ENCODE measurements at regions not wholly inside any gene's neighbourhood (a gene's known extent, or its start where the extent isn't known, plus 50 kb on each side); places are given as distances from the start of the nearest gene placed in this dataset.

GRCh38 chr11:112735470-112735869, 225.8 kb upstream of the NCAM1 start:
- Histone ChIP-seq H3K4me1 (no peaks in the 10 kb centered on the region), H2AFZ (no peak overlapping the region), H3K4me3 (ENCODE audit: low read depth, low read length) (no peak overlapping the region), H3K4me2 (ENCODE audit: low read length) (no peak overlapping the region), H3K27ac (no peak overlapping the region), H3K27me3 (ENCODE audit: control insufficient read depth, insufficient read depth, low read length) (no peaks in the 10 kb centered on the region), H3K9ac (no peak overlapping the region), H3K79me2 (no peaks in the 10 kb centered on the region), H3K9me3 (ENCODE audit: control insufficient read depth, low read length) (no peaks in the 10 kb centered on the region), H3K36me3 (ENCODE audit: control insufficient read depth, insufficient read depth, low read length) (no peaks in the 10 kb centered on the region)
- TF ChIP-seq, protein P1, sequence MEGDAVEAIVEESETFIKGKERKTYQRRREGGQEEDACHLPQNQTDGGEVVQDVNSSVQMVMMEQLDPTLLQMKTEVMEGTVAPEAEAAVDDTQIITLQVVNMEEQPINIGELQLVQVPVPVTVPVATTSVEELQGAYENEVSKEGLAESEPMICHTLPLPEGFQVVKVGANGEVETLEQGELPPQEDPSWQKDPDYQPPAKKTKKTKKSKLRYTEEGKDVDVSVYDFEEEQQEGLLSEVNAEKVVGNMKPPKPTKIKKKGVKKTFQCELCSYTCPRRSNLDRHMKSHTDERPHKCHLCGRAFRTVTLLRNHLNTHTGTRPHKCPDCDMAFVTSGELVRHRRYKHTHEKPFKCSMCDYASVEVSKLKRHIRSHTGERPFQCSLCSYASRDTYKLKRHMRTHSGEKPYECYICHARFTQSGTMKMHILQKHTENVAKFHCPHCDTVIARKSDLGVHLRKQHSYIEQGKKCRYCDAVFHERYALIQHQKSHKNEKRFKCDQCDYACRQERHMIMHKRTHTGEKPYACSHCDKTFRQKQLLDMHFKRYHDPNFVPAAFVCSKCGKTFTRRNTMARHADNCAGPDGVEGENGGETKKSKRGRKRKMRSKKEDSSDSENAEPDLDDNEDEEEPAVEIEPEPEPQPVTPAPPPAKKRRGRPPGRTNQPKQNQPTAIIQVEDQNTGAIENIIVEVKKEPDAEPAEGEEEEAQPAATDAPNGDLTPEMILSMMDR (IDR thresholded peaks at IDR 0.05) = no peak

DNA sequence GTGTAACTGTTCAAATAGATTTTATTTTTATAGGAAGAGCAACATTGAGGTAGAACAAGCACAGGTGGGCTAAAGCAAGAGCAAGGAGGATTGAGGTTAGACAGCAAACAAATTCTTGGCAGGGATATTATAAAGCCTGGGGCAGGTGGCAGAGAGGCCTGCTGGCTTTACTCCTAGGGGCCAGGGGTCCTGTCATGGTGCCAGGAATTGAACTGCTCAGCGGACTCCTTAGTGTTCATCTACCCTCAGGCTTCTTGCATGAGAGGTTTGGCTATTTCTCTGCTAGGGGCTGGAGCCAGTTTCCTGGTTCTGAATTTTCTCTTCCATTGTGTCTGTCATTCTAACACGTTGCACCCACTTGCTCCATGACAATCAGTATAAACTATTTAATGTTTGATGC, 217.2 kb upstream of the NCAM1 start:
- H3K79me2 ChIP-seq = no peaks in the 10 kb centered on the region
- no peaks in the 10 kb centered on the region for H3K9me3 ChIP-seq (ENCODE audit: control insufficient read depth, low read length)
- no peak overlapping the region for H3K4me2 ChIP-seq (ENCODE audit: low read length)
- no peaks in the 10 kb centered on the region for H3K4me1 ChIP-seq
- no peaks in the 10 kb centered on the region for H3K36me3 ChIP-seq (ENCODE audit: control insufficient read depth, insufficient read depth, low read length)
- H3K27me3 ChIP-seq (ENCODE audit: control insufficient read depth, insufficient read depth, low read length) = no peaks in the 10 kb centered on the region
- H2AFZ ChIP-seq = no peak overlapping the region
- H3K9ac ChIP-seq = no peak overlapping the region
- TF ChIP-seq, protein P1 (IDR thresholded peaks at IDR 0.05) = no peak
- no peak overlapping the region for H3K27ac ChIP-seq
- no peak overlapping the region for H3K4me3 ChIP-seq (ENCODE audit: low read depth, low read length)

GRCh38 chr11:112745973-112746372, 215.2 kb upstream of the NCAM1 start:
- Histone ChIP-seq H3K79me2 (no peaks in the 10 kb centered on the region), H3K4me2 (ENCODE audit: low read length) (no peak overlapping the region), H3K27me3 (ENCODE audit: control insufficient read depth, insufficient read depth, low read length) (no peaks in the 10 kb centered on the region), H3K36me3 (ENCODE audit: control insufficient read depth, insufficient read depth, low read length) (no peaks in the 10 kb centered on the region), H3K27ac (no peak overlapping the region), H2AFZ (no peak overlapping the region), H3K9me3 (ENCODE audit: control insufficient read depth, low read length) (no peaks in the 10 kb centered on the region), H3K4me3 (ENCODE audit: low read depth, low read length) (no peak overlapping the region), H3K4me1 (no peaks in the 10 kb centered on the region), H3K9ac (no peak overlapping the region)
- TF ChIP-seq, protein P1 (IDR thresholded peaks at IDR 0.05) = no peak

- Histone ChIP-seq H2AFZ (no peak overlapping the region), H3K36me3 (ENCODE audit: control insufficient read depth, insufficient read depth, low read length) (no peaks in the 10 kb centered on the region), H3K9me3 (ENCODE audit: control insufficient read depth, low read length) (no peaks in the 10 kb centered on the region), H3K4me2 (ENCODE audit: low read length) (no peak overlapping the region), H3K4me1 (no peaks in the 10 kb centered on the region), H3K27me3 (ENCODE audit: control insufficient read depth, insufficient read depth, low read length) (no peaks in the 10 kb centered on the region), H3K4me3 (ENCODE audit: low read depth, low read length) (no peak overlapping the region), H3K9ac (no peak overlapping the region), H3K79me2 (no peaks in the 10 kb centered on the region), H3K27ac (no peak overlapping the region)
- TF ChIP-seq, protein P1 (IDR thresholded peaks at IDR 0.05) = no peak
These were observed 213.0 kb upstream of the NCAM1 start for GRCh38 chr11:112748252-112748651.

DNA sequence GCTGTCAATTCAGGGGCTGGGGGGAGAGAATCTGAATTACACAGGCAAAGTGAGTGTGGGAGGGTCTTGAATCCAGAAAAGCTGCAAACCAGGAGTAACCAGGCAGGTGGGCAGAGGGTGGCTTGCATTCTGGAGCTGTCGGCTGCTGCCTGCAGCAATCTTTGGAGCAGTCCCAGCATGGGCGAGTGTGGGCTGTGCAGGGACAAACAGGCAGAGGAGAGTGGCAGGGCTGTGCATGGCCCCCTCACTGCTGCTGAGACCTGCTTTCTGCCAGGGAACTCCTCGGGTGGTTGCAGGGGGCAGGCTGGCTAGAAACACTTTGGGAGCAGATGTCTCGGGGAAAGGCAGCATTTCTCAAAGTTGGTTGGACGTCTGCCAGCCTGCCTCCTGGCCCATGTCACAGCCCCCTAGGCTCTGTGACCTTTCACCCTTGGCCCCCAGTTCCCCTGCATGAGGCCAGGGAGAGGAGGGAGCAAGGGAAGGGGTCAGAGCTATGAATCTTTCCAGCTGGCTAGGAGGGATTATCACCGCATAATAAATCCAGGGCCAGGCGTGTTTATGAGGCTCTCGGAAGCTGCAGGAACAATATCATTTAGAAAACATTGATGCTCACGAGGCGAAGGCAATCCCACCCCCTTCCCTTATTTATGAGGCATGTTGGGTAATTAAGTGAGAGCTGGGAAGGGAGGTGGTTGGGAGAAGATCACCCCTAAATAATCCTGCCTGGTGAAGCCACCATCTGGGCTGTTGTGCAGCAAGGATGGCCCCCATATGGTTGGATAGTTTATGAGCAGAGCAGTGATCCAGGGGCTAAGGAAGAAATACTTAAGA, 212.3 kb upstream of the NCAM1 start:
- TF ChIP-seq, protein P1 (IDR thresholded peaks at IDR 0.05) = no peak
- Histone ChIP-seq H3K27me3 (ENCODE audit: control insufficient read depth, insufficient read depth, low read length) (no peaks in the 10 kb centered on the region), H3K9me3 (ENCODE audit: control insufficient read depth, low read length) (no peaks in the 10 kb centered on the region), H3K9ac (no peak overlapping the region), H3K4me3 (ENCODE audit: low read depth, low read length) (no peak overlapping the region), H3K4me2 (ENCODE audit: low read length) (no peak overlapping the region), H3K79me2 (no peaks in the 10 kb centered on the region), H3K27ac (no peak overlapping the region), H2AFZ (no peak overlapping the region), H3K4me1 (no peaks in the 10 kb centered on the region), H3K36me3 (ENCODE audit: control insufficient read depth, insufficient read depth, low read length) (no peaks in the 10 kb centered on the region)
